C4-2B (cell line): ENCODE measurements at regions not wholly inside any gene's neighbourhood (a gene's known extent, or its start where the extent isn't known, plus 50 kb on each side); places are given as distances from the start of the nearest gene placed in this dataset.

Source experiments
- ZFX ChIP-seq: fragments of 450-650 bp; IDR thresholded peaks from 2 replicates; pipeline ENCODE4 v1.6.1; 2017
- TF ChIP-seq, protein P1 (sequence below): fragments of 450-650 bp; conservative IDR thresholded peaks from 2 replicates; pipeline ENCODE4 v1.5.1; 2017; ENCODE audit warnings: mild to moderate bottlenecking

DNA sequence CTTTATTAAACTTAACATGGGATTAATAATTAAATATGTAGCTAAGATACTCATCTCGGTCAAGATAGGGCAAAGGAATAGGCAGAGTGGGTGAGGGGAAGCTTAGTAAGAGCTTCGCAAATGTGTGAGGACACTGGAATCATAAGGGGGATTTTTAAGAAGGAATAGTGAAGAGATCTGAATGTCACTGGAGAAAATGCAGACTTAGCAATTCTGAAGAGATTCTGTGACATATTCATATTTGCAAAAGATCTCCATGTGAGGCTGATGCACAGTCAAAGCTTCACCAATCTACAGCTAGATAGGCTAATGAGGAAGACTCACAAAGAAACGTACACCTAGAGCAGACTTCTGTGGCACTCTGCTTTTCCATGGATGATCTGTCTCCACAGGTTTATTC, 1202.8 kb upstream of the CDH6 start:
- TF ChIP-seq, protein P1, sequence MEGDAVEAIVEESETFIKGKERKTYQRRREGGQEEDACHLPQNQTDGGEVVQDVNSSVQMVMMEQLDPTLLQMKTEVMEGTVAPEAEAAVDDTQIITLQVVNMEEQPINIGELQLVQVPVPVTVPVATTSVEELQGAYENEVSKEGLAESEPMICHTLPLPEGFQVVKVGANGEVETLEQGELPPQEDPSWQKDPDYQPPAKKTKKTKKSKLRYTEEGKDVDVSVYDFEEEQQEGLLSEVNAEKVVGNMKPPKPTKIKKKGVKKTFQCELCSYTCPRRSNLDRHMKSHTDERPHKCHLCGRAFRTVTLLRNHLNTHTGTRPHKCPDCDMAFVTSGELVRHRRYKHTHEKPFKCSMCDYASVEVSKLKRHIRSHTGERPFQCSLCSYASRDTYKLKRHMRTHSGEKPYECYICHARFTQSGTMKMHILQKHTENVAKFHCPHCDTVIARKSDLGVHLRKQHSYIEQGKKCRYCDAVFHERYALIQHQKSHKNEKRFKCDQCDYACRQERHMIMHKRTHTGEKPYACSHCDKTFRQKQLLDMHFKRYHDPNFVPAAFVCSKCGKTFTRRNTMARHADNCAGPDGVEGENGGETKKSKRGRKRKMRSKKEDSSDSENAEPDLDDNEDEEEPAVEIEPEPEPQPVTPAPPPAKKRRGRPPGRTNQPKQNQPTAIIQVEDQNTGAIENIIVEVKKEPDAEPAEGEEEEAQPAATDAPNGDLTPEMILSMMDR: no peak
- TF ChIP-seq ZFX: no peak
